HEK293T (cell line): ENCODE measurements at regions not wholly inside any gene's neighbourhood (a gene's known extent, or its start where the extent isn't known, plus 50 kb on each side); places are given as distances from the start of the nearest gene placed in this dataset.

ENCODE experiments used
- CTCF ChIA-PET: fragments of 350-600 bp; formaldehyde crosslinking; extraction: SDS; loops from one replicate; lab custom pipeline; 2021; ENCODE audit warnings: antibody characterized with exemption, inconsistent platforms; lab: Yijun Ruan, JAX
- POLR2A ChIA-PET: fragments of 350-600 bp; formaldehyde crosslinking; extraction: SDS; loops from one replicate; lab custom pipeline; 2020; ENCODE audit warnings: antibody characterized with exemption, inconsistent platforms; lab: Yijun Ruan, JAX
- DNase-seq: peaks from one replicate; pipeline ENCODE4 v3.0.0; 2012; ENCODE audit warnings: mixed read lengths; ENCODE audit errors: extremely low spot score
- ARNT ChIP-seq: fragments of 450-650 bp; IDR thresholded peaks from 2 replicates; pipeline ENCODE4 v1.6.1; 2017; ENCODE audit warnings: mild to moderate bottlenecking
- BHLHE40 ChIP-seq: fragments of 450-650 bp; IDR thresholded peaks from 2 replicates; pipeline ENCODE4 v1.6.1; 2016; ENCODE audit warnings: mild to moderate bottlenecking, moderate library complexity, borderline replicate concordance
- CTBP1 ChIP-seq: fragments of 450-650 bp; IDR thresholded peaks from 2 replicates; pipeline ENCODE4 v1.6.1; 2016; ENCODE audit warnings: borderline replicate concordance
- ELF4 ChIP-seq: fragments of 450-650 bp; IDR thresholded peaks from 2 replicates; pipeline ENCODE4 v1.6.1; 2017; ENCODE audit warnings: antibody characterized with exemption
- FOXA1 ChIP-seq: fragments of 450-650 bp; IDR thresholded peaks from 2 replicates; pipeline ENCODE4 v1.6.1; 2016; ENCODE audit warnings: mild to moderate bottlenecking
- FOXK2 ChIP-seq: fragments of 450-650 bp; IDR thresholded peaks from 2 replicates; pipeline ENCODE4 v1.6.1; 2016; ENCODE audit warnings: mild to moderate bottlenecking
- FOXM1 ChIP-seq: fragments of 450-650 bp; IDR thresholded peaks from 2 replicates; pipeline ENCODE4 v1.6.1; 2017; ENCODE audit warnings: mild to moderate bottlenecking, borderline replicate concordance
- HDGF ChIP-seq: fragments of 450-650 bp; IDR thresholded peaks from 2 replicates; pipeline ENCODE4 v1.6.1; 2017; ENCODE audit warnings: antibody characterized with exemption, borderline replicate concordance
- L3MBTL2 ChIP-seq: fragments of 450-650 bp; conservative IDR thresholded peaks from 2 replicates; pipeline ENCODE4 v1.6.1; 2016; ENCODE audit warnings: mild to moderate bottlenecking
- LEF1 ChIP-seq: fragments of 450-650 bp; IDR thresholded peaks from 2 replicates; pipeline ENCODE4 v1.6.1; 2017; ENCODE audit warnings: mild to moderate bottlenecking, borderline replicate concordance
- NFRKB ChIP-seq: fragments of 450-650 bp; IDR thresholded peaks from 2 replicates; pipeline ENCODE4 v1.6.1; 2016; ENCODE audit warnings: mild to moderate bottlenecking, moderate library complexity
- SP1 ChIP-seq: fragments of 450-650 bp; IDR thresholded peaks from 2 replicates; pipeline ENCODE4 v1.6.1; 2017
- SUZ12 ChIP-seq: fragments of 450-650 bp; IDR thresholded peaks from 2 replicates; pipeline ENCODE4 v1.6.1; 2016; ENCODE audit warnings: mild to moderate bottlenecking
- TARDBP ChIP-seq: fragments of 450-650 bp; IDR thresholded peaks from 2 replicates; pipeline ENCODE4 v1.6.1; 2016
- ZNF384 ChIP-seq: fragments of 450-650 bp; IDR thresholded peaks from 2 replicates; pipeline ENCODE4 v1.6.1; 2016
- TF ChIP-seq, protein P1 (sequence below): fragments of 450-650 bp; IDR thresholded peaks from 2 replicates; pipeline ENCODE4 v1.6.1; 2016

DNA sequence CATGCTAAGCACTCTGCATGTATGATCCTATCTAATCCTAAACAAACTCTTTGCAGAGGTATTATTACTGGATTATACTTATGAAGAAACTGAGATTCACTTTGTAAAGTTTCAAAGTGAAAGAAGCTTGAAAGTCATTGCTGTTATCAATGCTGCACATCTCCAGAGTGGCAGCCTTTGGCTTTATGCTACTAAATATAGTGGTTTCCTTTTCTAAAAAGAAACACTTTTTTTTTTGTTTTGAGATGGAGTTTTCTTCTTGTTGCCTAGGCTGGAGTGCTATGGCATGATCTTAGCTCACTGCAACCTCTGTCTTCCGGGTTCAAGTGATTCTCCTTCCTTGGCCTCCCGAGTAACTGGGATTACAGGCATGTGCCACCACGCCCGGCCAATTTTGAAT is 114.9 kb upstream of the RAB27B start:
- TF ChIP-seq FOXA1 (no peak), HDGF (no peak), BHLHE40 (no peak), SUZ12 (no peak), ARNT (no peak)
- DNase-seq, result no peak
- ChIA-PET CTCF (no interaction called here), POLR2A (no interaction called here)

- no peak for DNase-seq
- ChIA-PET POLR2A (no interaction called here), CTCF (no interaction called here)
- TF ChIP-seq ARNT (no peak), SP1 (no peak), NFRKB (no peak), FOXM1 (no peak), BHLHE40 (no peak), CTBP1 (no peak), LEF1 (no peak), FOXK2 (no peak), L3MBTL2 (no peak)
- TF ChIP-seq, protein P1, sequence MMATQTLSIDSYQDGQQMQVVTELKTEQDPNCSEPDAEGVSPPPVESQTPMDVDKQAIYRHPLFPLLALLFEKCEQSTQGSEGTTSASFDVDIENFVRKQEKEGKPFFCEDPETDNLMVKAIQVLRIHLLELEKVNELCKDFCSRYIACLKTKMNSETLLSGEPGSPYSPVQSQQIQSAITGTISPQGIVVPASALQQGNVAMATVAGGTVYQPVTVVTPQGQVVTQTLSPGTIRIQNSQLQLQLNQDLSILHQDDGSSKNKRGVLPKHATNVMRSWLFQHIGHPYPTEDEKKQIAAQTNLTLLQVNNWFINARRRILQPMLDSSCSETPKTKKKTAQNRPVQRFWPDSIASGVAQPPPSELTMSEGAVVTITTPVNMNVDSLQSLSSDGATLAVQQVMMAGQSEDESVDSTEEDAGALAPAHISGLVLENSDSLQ, result no peak
Measured at GRCh38 chr18:54714851-54715250, 113.4 kb upstream of the RAB27B start.

DNA sequence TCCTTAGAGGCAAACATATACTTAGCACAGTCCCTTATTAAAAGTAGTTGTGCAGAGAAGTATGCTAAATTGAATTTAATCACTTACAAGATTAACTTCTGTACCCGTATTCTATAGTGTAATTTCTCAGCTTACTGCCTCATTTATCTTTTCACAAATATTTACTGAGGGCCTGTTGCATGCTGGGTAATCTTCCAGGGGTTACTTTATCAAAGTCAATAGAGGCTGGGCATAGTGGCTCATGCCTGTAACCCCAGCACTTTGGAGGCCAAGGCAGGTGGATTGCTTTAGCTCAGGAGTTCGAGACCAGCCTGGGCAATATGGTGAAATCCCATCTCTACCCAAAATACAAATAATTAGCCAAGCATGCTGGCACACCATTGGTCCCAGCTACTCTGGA is 111.7 kb upstream of the RAB27B start:
- ChIA-PET POLR2A (no interaction called here), CTCF (no interaction called here)
- DNase-seq, result no peak
- TF ChIP-seq NFRKB, result no peak
- no peak for TF ChIP-seq L3MBTL2
- TF ChIP-seq, protein P1, result no peak
- no peak for TF ChIP-seq ARNT
- no peak for TF ChIP-seq ZNF384
- no peak for TF ChIP-seq ELF4
- TF ChIP-seq SUZ12, result no peak
- no peak for TF ChIP-seq FOXK2
- no peak for TF ChIP-seq LEF1
- no peak for TF ChIP-seq CTBP1
- no peak for TF ChIP-seq TARDBP
- no peak for TF ChIP-seq SP1
- no peak for TF ChIP-seq FOXA1
- TF ChIP-seq HDGF, result no peak
- no peak for TF ChIP-seq BHLHE40

- POLR2A ChIA-PET, result no interaction called here
- no peak for TF ChIP-seq ARNT
- no peak for TF ChIP-seq ELF4
- TF ChIP-seq FOXM1, result no peak
- no peak for TF ChIP-seq CTBP1
- no peak for TF ChIP-seq LEF1
- no peak for TF ChIP-seq SP1
- no peak for TF ChIP-seq FOXA1
- no peak for TF ChIP-seq NFRKB
- TF ChIP-seq L3MBTL2, result no peak
- no peak for TF ChIP-seq HDGF
- TF ChIP-seq ZNF384, result no peak
- TF ChIP-seq, protein P1, result no peak
- DNase-seq, result peak; percentile 6
- CTCF ChIA-PET, result no interaction called here
Measured at GRCh38 chr18:54717673-54718407, 110.4 kb upstream of the RAB27B start.

GRCh38 chr18:54718408-54718773 is 109.9 kb upstream of the RAB27B start:
- no peak for DNase-seq
- CTCF ChIA-PET, result no interaction called here
- POLR2A ChIA-PET, result no interaction called here
- TF ChIP-seq L3MBTL2 (no peak), CTBP1 (no peak), ZNF384 (no peak), ARNT (no peak), TARDBP (no peak), BHLHE40 (no peak), NFRKB (no peak), LEF1 (no peak), HDGF (no peak), FOXK2 (no peak), FOXM1 (no peak), FOXA1 (no peak), SP1 (no peak)

- CTCF ChIA-PET, result no interaction called here
- no peak for DNase-seq
- POLR2A ChIA-PET, result no interaction called here
- TF ChIP-seq ARNT (no peak), TARDBP (no peak)
Measured at GRCh38 chr18:54720620-54721019, 107.7 kb upstream of the RAB27B start.

DNA sequence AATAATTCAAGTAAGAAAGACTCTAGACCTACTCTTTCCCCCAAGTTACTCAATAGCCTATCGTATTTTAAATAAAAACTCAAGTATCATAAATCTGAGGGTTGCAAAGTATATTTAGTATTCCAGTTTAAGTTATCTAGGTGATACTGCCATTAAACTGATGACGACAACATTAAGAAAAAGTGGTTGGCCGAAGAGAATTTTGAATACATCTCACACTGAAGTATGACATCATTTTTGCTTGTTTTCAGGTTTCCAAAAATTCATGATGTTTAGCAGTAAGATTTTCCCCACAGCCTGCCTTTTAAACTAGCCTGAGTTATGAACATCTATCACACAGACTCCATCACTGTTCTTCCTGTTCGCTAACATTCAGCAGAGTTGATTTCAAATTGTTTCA is 102.1 kb upstream of the RAB27B start:
- no peak for TF ChIP-seq CTBP1
- no peak for TF ChIP-seq ELF4
- TF ChIP-seq NFRKB, result no peak
- no peak for TF ChIP-seq L3MBTL2
- TF ChIP-seq FOXK2, result no peak
- no peak for TF ChIP-seq SP1
- TF ChIP-seq ZNF384, result no peak
- TF ChIP-seq HDGF, result no peak
- no peak for TF ChIP-seq SUZ12
- no peak for TF ChIP-seq FOXM1
- TF ChIP-seq FOXA1, result no peak
- TF ChIP-seq, protein P1, result no peak
- TF ChIP-seq ARNT, result no peak
- no peak for TF ChIP-seq LEF1
- TF ChIP-seq TARDBP, result no peak
- TF ChIP-seq BHLHE40, result no peak
- ChIA-PET CTCF (no interaction called here), POLR2A (no interaction called here)
- no peak for DNase-seq
